ENCODE measurements at regions not wholly inside any gene's neighbourhood (a gene's known extent, or its start where the extent isn't known, plus 50 kb on each side); places are given as distances from the start of the nearest gene placed in this dataset.

DNA sequence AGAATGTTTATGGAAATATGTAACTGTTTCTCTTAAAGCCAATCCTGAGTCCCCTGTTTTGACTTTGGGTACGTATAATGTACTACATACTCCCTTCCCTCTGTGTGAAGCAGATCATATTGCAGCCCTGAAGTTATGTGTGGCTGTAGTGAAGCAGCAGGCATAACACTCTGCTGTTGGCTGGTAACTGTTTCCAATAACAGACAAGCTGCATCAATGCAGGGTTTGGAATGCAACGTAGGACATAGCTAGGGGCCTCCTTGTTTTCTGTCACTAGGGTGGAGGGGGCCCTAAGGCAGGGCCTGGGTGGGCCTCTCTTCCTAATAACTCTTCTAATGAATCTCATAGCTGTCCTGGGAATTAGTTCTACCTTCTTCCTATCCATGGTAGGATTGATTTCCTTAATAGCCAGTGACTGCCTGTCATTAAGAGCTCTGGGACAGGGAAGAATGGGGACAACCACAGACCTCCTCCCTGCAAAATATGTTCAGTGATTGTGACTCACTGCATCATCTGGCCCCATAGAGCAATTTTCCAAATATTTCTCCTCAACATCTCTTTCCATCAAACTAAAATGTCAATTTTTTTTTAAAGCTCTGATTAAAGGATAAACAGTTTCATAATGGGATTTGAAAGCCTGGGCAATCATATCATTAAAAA, 129.6 kb upstream of the HMHB1 start:
- no peaks in the 10 kb centered on the region for H3K36me3 ChIP-seq (ENCODE audit: insufficient read depth, low read length)
- no peak overlapping the region for H3K9ac ChIP-seq (ENCODE audit: low read depth, low read length, poor library complexity, severe bottlenecking)
- H3K79me2 ChIP-seq (ENCODE audit: insufficient read depth, low read length), result no peaks in the 10 kb centered on the region
- no peaks in the 10 kb centered on the region for H3K9me3 ChIP-seq (ENCODE audit: insufficient read depth, low read depth, low read length)
- TF ChIP-seq EZH2phosphoT487 (IDR thresholded peaks at IDR 0.05; ENCODE audit: borderline replicate concordance), result no peak
- TF ChIP-seq, protein P1, sequence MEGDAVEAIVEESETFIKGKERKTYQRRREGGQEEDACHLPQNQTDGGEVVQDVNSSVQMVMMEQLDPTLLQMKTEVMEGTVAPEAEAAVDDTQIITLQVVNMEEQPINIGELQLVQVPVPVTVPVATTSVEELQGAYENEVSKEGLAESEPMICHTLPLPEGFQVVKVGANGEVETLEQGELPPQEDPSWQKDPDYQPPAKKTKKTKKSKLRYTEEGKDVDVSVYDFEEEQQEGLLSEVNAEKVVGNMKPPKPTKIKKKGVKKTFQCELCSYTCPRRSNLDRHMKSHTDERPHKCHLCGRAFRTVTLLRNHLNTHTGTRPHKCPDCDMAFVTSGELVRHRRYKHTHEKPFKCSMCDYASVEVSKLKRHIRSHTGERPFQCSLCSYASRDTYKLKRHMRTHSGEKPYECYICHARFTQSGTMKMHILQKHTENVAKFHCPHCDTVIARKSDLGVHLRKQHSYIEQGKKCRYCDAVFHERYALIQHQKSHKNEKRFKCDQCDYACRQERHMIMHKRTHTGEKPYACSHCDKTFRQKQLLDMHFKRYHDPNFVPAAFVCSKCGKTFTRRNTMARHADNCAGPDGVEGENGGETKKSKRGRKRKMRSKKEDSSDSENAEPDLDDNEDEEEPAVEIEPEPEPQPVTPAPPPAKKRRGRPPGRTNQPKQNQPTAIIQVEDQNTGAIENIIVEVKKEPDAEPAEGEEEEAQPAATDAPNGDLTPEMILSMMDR (conservative IDR thresholded peaks at IDR 0.05; ENCODE audit: low read length), result no peak
- H3K4me1 ChIP-seq (ENCODE audit: insufficient read depth, low read length, poor library complexity, severe bottlenecking), result no peaks in the 10 kb centered on the region
- H3F3A ChIP-seq (ENCODE audit: low read depth), result no peaks in the 10 kb centered on the region
- H3K27me3 ChIP-seq (ENCODE audit: insufficient read depth, low read length, poor library complexity, severe bottlenecking), result no peaks in the 10 kb centered on the region
- H3K4me3 ChIP-seq (ENCODE audit: low read length, poor library complexity, severe bottlenecking), result no peak overlapping the region
- H3K9me2 ChIP-seq (replicated peaks; ENCODE audit: low read depth, low read length), result no peaks in the 10 kb centered on the region
- H4K20me1 ChIP-seq (ENCODE audit: insufficient read depth, low read length, poor library complexity, severe bottlenecking), result no peaks in the 10 kb centered on the region
- H3K4me2 ChIP-seq (ENCODE audit: low read depth, low read length, poor library complexity, severe bottlenecking), result no peak overlapping the region
- H2AFZ ChIP-seq (ENCODE audit: low read length), result no peak overlapping the region

DNA sequence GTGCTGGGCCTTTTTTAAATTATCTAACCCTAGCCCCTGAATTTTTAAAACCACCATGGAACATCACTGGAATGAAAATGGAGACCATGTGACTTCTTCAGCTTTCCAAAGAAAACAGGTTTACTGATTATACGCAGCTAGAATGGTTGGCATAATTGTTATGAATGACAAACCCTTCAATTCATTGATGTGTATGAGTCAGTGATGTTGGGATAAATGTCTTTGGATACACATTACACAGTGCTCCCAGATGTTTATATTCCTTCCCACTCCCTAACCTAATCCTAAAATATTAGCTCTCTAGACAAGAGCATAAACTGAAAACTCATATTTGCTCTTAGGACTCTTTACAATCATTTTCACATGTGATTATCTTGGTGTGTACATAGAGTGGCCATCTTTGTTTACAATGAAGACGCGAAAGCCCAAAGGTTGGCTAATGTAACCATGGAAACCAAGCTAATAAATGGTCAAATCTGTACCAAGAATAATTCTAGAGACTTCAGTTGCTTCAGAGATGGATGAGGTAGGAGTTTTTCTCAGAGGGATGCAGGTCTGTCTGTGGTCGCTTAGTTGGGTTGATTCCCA, 131.2 kb upstream of the HMHB1 start:
- Histone ChIP-seq H2AFZ (ENCODE audit: low read length) (no peak overlapping the region), H4K20me1 (ENCODE audit: insufficient read depth, low read length, poor library complexity, severe bottlenecking) (no peaks in the 10 kb centered on the region), H3F3A (ENCODE audit: low read depth) (no peaks in the 10 kb centered on the region), H3K4me3 (ENCODE audit: low read length, poor library complexity, severe bottlenecking) (no peak overlapping the region), H3K79me2 (ENCODE audit: insufficient read depth, low read length) (no peaks in the 10 kb centered on the region), H3K4me2 (ENCODE audit: low read depth, low read length, poor library complexity, severe bottlenecking) (no peak overlapping the region), H3K9me2 (replicated peaks; ENCODE audit: low read depth, low read length) (no peaks in the 10 kb centered on the region), H3K9ac (ENCODE audit: low read depth, low read length, poor library complexity, severe bottlenecking) (no peak overlapping the region), H3K36me3 (ENCODE audit: insufficient read depth, low read length) (no peaks in the 10 kb centered on the region), H3K4me1 (ENCODE audit: insufficient read depth, low read length, poor library complexity, severe bottlenecking) (no peaks in the 10 kb centered on the region), H3K27me3 (ENCODE audit: insufficient read depth, low read length, poor library complexity, severe bottlenecking) (no peaks in the 10 kb centered on the region), H3K9me3 (ENCODE audit: insufficient read depth, low read depth, low read length) (no peaks in the 10 kb centered on the region)
- TF ChIP-seq, protein P1 (conservative IDR thresholded peaks at IDR 0.05; ENCODE audit: low read length), result no peak
- no peak for TF ChIP-seq EZH2phosphoT487 (IDR thresholded peaks at IDR 0.05; ENCODE audit: borderline replicate concordance)

DNA sequence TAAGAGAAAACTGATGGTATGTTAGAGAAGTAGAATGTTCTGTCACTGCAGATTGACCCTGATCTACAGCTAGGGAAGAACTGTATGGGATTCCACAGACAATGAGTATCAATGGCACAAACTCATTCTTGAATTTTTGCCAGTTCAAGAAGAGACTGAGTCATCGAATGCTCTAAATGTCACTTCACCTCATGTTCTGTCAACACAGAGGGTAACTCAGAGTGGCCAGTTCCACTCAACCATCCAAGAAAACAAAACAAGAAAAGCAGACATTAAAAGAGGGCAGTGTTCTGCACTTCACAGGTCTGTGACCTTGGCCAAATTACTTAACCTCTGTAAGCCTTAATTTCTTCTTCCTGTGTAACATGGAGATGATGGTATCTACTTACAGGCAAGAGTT, 132.2 kb upstream of the HMHB1 start:
- H2AFZ ChIP-seq (ENCODE audit: low read length), result no peak overlapping the region
- H3K79me2 ChIP-seq (ENCODE audit: insufficient read depth, low read length), result no peaks in the 10 kb centered on the region
- H3K4me1 ChIP-seq (ENCODE audit: insufficient read depth, low read length, poor library complexity, severe bottlenecking), result no peaks in the 10 kb centered on the region
- H3K4me3 ChIP-seq (ENCODE audit: low read length, poor library complexity, severe bottlenecking), result no peak overlapping the region
- no peaks in the 10 kb centered on the region for H3F3A ChIP-seq (ENCODE audit: low read depth)
- H3K9me2 ChIP-seq (replicated peaks; ENCODE audit: low read depth, low read length), result no peaks in the 10 kb centered on the region
- H3K36me3 ChIP-seq (ENCODE audit: insufficient read depth, low read length), result no peaks in the 10 kb centered on the region
- no peak for TF ChIP-seq EZH2phosphoT487 (IDR thresholded peaks at IDR 0.05; ENCODE audit: borderline replicate concordance)
- TF ChIP-seq, protein P1 (conservative IDR thresholded peaks at IDR 0.05; ENCODE audit: low read length), result no peak
- H3K9ac ChIP-seq (ENCODE audit: low read depth, low read length, poor library complexity, severe bottlenecking), result no peak overlapping the region
- H3K9me3 ChIP-seq (ENCODE audit: insufficient read depth, low read depth, low read length), result no peaks in the 10 kb centered on the region
- H3K4me2 ChIP-seq (ENCODE audit: low read depth, low read length, poor library complexity, severe bottlenecking), result no peak overlapping the region
- H4K20me1 ChIP-seq (ENCODE audit: insufficient read depth, low read length, poor library complexity, severe bottlenecking), result no peaks in the 10 kb centered on the region
- no peaks in the 10 kb centered on the region for H3K27me3 ChIP-seq (ENCODE audit: insufficient read depth, low read length, poor library complexity, severe bottlenecking)
